HepG2 (cell line): ENCODE measurements at regions not wholly inside any gene's neighbourhood (a gene's known extent, or its start where the extent isn't known, plus 50 kb on each side); places are given as distances from the start of the nearest gene placed in this dataset.

ENCODE experiments used
- ATAC-seq: fragments of 200-7000 bp; cut with Tn5 transposase; 3 replicates; pipeline ENCODE4 v1.9.1; 2020; ENCODE audit warnings: mild to moderate bottlenecking, moderate library complexity
- BruUV-seq: library from RNA; stranded (reverse); fragments of 400-500 nt; replicated peaks from 2 replicates; lab custom pipeline; 2021; lab: Mats Ljungman, UMichigan
- CTCF ChIA-PET: fragments of 300-600 bp; formaldehyde crosslinking; extraction: SDS; loops from one replicate; lab custom pipeline; 2021; ENCODE audit warnings: low total read pairs, inconsistent platforms, low intra/inter-chr PET ratio; lab: Yijun Ruan, JAX
- POLR2A ChIA-PET: fragments of 350-600 bp; sonication (Branson Sonifier 250); formaldehyde crosslinking; loops from one replicate; lab custom pipeline; 2020; ENCODE audit warnings: antibody characterized with exemption, inconsistent platforms; lab: Yijun Ruan, JAX
- DNase-seq: peaks from one replicate; pipeline ENCODE4 v3.0.0-alpha.2; 2015; ENCODE audit warnings: low spot score
- FAIRE-seq: peaks from 3 replicates; lab custom pipeline; 2011; peaks lifted over from hg19 to GRCh38; lab: Jason Lieb, UNC
- H2AFZ ChIP-seq: one replicate; pipeline ENCODE4 v1.6.1; 2011; ENCODE audit warnings: low read length, inconsistent platforms
- H3K27ac ChIP-seq: fragments of 300-600 bp; 3 replicates; pipeline ENCODE4 v1.8.0; 2011; ENCODE audit warnings: mixed run types, mild to moderate bottlenecking, mixed read lengths, low read length, inconsistent platforms; ENCODE audit not compliant: insufficient read depth; ENCODE audit errors: extremely low read length
- H3K27me3 ChIP-seq, 2 experiments: fragments of 200-600 bp in 1 of 2; 2 replicates in 1 of 2; 3 replicates in 1 of 2; pipeline versions ENCODE4 v1.6.0 to v1.8.0; 2011; ENCODE audit warnings: low read length in 2 of 2, mild to moderate bottlenecking in 2 of 2, moderate library complexity in 2 of 2, inconsistent platforms in 1 of 2; ENCODE audit not compliant: insufficient read depth in 2 of 2, control insufficient read depth in 1 of 2
- H3K36me3 ChIP-seq, 2 experiments: fragments of 200-600 bp in 1 of 2; replicated peaks in 1 of 2; 2 replicates in 1 of 2; 3 replicates in 1 of 2; pipeline versions ENCODE4 v1.5.1 to v1.8.0; 2011; ENCODE audit warnings: low read length in 2 of 2, inconsistent platforms in 1 of 2; ENCODE audit not compliant: insufficient read depth in 2 of 2, control insufficient read depth in 1 of 2
- H3K4me1 ChIP-seq: 2 replicates; pipeline ENCODE4 v1.5.1; 2012; ENCODE audit warnings: low read length, inconsistent platforms; ENCODE audit not compliant: insufficient read depth
- H3K4me2 ChIP-seq: 2 replicates; pipeline ENCODE4 v1.6.0; 2011; ENCODE audit warnings: low read depth, low read length, inconsistent platforms
- H3K4me3 ChIP-seq, 3 experiments: fragments of 200-600 bp in 1 of 3; sonication (generic), shearing (Covaris generic) in 1 of 3; replicated peaks in 1 of 3; 2 replicates each; pipeline ENCODE4 v1.5.1; 2011 to 2016; ENCODE audit warnings: low read length in 3 of 3, inconsistent platforms in 2 of 3, low read depth in 2 of 3, mild to moderate bottlenecking in 2 of 3, control low read depth in 1 of 3, mixed read lengths in 1 of 3; ENCODE audit not compliant: insufficient read depth in 1 of 3
- H3K79me2 ChIP-seq: one replicate; pipeline ENCODE4 v1.6.1; 2011; ENCODE audit warnings: low read length, inconsistent platforms; ENCODE audit not compliant: insufficient read depth
- H3K9ac ChIP-seq: 2 replicates; pipeline ENCODE4 v1.6.0; 2011; ENCODE audit warnings: mild to moderate bottlenecking, low read depth, low read length, inconsistent platforms; ENCODE audit not compliant: insufficient read depth
- H3K9me3 ChIP-seq: 2 replicates; pipeline ENCODE4 v1.5.1; 2012; ENCODE audit warnings: mild to moderate bottlenecking, low read length
- H4K20me1 ChIP-seq: 2 replicates; pipeline ENCODE4 v1.6.0; 2011; ENCODE audit warnings: inconsistent platforms, mild to moderate bottlenecking, low read length, moderate library complexity; ENCODE audit not compliant: insufficient read depth
- NCOA5 ChIP-seq: sonication (generic); formaldehyde crosslinking; IDR thresholded peaks from 2 replicates; pipeline ENCODE4 v1.4.0; 2020; ENCODE audit warnings: missing genetic modification reagents
- NFYC ChIP-seq: IDR thresholded peaks from 2 replicates; pipeline ENCODE4 v1.6.1; 2016; ENCODE audit warnings: missing genetic modification reagents, missing compliant biosample characterization
- POGZ ChIP-seq: sonication (generic); formaldehyde crosslinking; IDR thresholded peaks from 2 replicates; pipeline ENCODE4 v1.4.0; 2020; ENCODE audit warnings: mild to moderate bottlenecking, missing genetic modification reagents
- TBP ChIP-seq: sonication (generic); formaldehyde crosslinking; IDR thresholded peaks from 2 replicates; pipeline ENCODE4 v1.5.0; 2020; ENCODE audit warnings: missing genetic modification reagents
- TEAD2 ChIP-seq: sonication (generic); formaldehyde crosslinking; IDR thresholded peaks from 2 replicates; pipeline ENCODE4 v1.9.0; 2021; ENCODE audit warnings: missing genetic modification reagents
- XBP1 ChIP-seq: sonication (generic); formaldehyde crosslinking; IDR thresholded peaks from 2 replicates; pipeline ENCODE4 v1.5.0; 2020; ENCODE audit warnings: missing genetic modification reagents
- ZNF331 ChIP-seq: sonication (generic); formaldehyde crosslinking; IDR thresholded peaks from 2 replicates; pipeline ENCODE4 v1.4.0; 2020; ENCODE audit warnings: missing genetic modification reagents
- ZNF678 ChIP-seq: sonication (generic); formaldehyde crosslinking; IDR thresholded peaks from 2 replicates; pipeline ENCODE4 v1.4.0; 2020; ENCODE audit warnings: mild to moderate bottlenecking, missing genetic modification reagents
- ZNF687 ChIP-seq: sonication (generic); formaldehyde crosslinking; IDR thresholded peaks from 2 replicates; pipeline ENCODE4 v1.5.1; 2020; ENCODE audit warnings: mild to moderate bottlenecking, missing genetic modification reagents, moderate library complexity
- ZNF704 ChIP-seq: sonication (generic); formaldehyde crosslinking; IDR thresholded peaks from 2 replicates; pipeline ENCODE4 v1.8.1; 2023; ENCODE audit warnings: mild to moderate bottlenecking, inconsistent platforms, moderate library complexity, missing genetic modification reagents, borderline replicate concordance
- ZNF75D ChIP-seq: sonication (generic); formaldehyde crosslinking; IDR thresholded peaks from 2 replicates; pipeline ENCODE4 v1.8.1; 2023; ENCODE audit warnings: missing genetic modification reagents, mild to moderate bottlenecking, borderline replicate concordance
- ZNF766 ChIP-seq: sonication (generic); formaldehyde crosslinking; IDR thresholded peaks from 2 replicates; pipeline ENCODE4 v1.5.0; 2020; ENCODE audit warnings: missing genetic modification reagents, borderline replicate concordance
- WGBS: methylation state at CpG from one replicate; pipeline ENCODE4 v1.1.6; 2017; ENCODE audit warnings: low lambda C conversion rate; 5-methylcytosine and 5-hydroxymethylcytosine counted together
- in situ Hi-C: cut with HindIII; loops from 2 replicates; pipeline ENCODE4 v1.10.0; 2017; ENCODE audit warnings: low pct_unique_long_range_greater_than_20kb; ENCODE audit not compliant: extremely low pct_ligation_motif_present
- intact Hi-C: fragments of 100-400 bp; cut with micrococcal nuclease; formaldehyde crosslinking; loops from one replicate; pipeline ENCODE4 v1.10.0; 2022; ENCODE audit not compliant: unreplicated experiment

GRCh38 chr15:62462721-62463120, 297.6 kb upstream of the C2CD4B start:
- Histone ChIP-seq H3K27me3 (no peaks in the 10 kb centered on the region), H3K4me3 (no peak overlapping the region), H3K9me3 (no peaks in the 10 kb centered on the region), H4K20me1 (no peaks in the 10 kb centered on the region), H3K4me1 (no peaks in the 10 kb centered on the region), H3K79me2 (no peaks in the 10 kb centered on the region), H3K9ac (no peak overlapping the region), H3K27ac (no peak overlapping the region), H3K36me3 (no peaks in the 10 kb centered on the region), H3K4me2 (no peak overlapping the region), H2AFZ (no peak overlapping the region)
- ChIA-PET POLR2A (no interaction called here), CTCF (no interaction called here)
- DNase-seq (no peak), FAIRE-seq (no peak), ATAC-seq (no peak)
- intact Hi-C loops: no loop called here
- in situ Hi-C loops: no loop called here
- no peak for TF ChIP-seq ZNF678 (CRISPR knock-in tag)
- TF ChIP-seq TEAD2 (CRISPR knock-in tag): no peak
- TF ChIP-seq NCOA5 (CRISPR knock-in tag): no peak
- no peak for TF ChIP-seq ZNF687 (CRISPR knock-in tag)
- no peak for TF ChIP-seq ZNF766 (CRISPR knock-in tag)
- TF ChIP-seq NFYC: no peak
- TF ChIP-seq TBP: no peak
- TF ChIP-seq ZNF704 (CRISPR knock-in tag): no peak
- no peak for TF ChIP-seq XBP1 (CRISPR knock-in tag)
- TF ChIP-seq ZNF331: no peak
- TF ChIP-seq POGZ: no peak
- TF ChIP-seq ZNF75D (CRISPR knock-in tag): no peak
- no TSS peak for BruUV-seq
- WGBS: 97% methylated on average over 7 of the region's 7 CpGs
